HFF-Myc (cell line): ENCODE measurements at regions not wholly inside any gene's neighbourhood (a gene's known extent, or its start where the extent isn't known, plus 50 kb on each side); places are given as distances from the start of the nearest gene placed in this dataset.

Source experiments
- DNase-seq: peaks from one replicate; pipeline ENCODE4 v3.0.0-alpha.2; 2011; ENCODE audit warnings: low read depth; ENCODE audit errors: extremely low read depth
- H3K4me3 ChIP-seq: replicated peaks from 2 replicates; pipeline ENCODE4 v1.5.1; 2011; ENCODE audit warnings: low read depth, mild to moderate bottlenecking, control low read depth, low read length
- CTCF ChIP-seq: IDR thresholded peaks from 2 replicates; pipeline ENCODE4 v1.5.1; 2012; ENCODE audit warnings: mild to moderate bottlenecking, low read depth, low read length, control low read depth; ENCODE audit errors: missing control alignments

- no peak overlapping the region for H3K4me3 ChIP-seq
- no peak for TF ChIP-seq CTCF
- DNase-seq: no peak
Measured at GRCh38 chr7:27315066-27315465, 72.5 kb downstream of the EVX1 start.

GRCh38 chr7:27316311-27316710 is 73.7 kb downstream of the EVX1 start:
- no peak for DNase-seq
- no peak overlapping the region for H3K4me3 ChIP-seq
- no peak for TF ChIP-seq CTCF

GRCh38 chr7:27324246-27324645 is 81.6 kb downstream of the EVX1 start:
- no peak for TF ChIP-seq CTCF
- H3K4me3 ChIP-seq: no peak overlapping the region
- DNase-seq: no peak

GRCh38 chr7:27329909-27330308 is 87.3 kb downstream of the EVX1 start:
- DNase-seq: no peak

GRCh38 chr7:27339478-27339877 is 96.9 kb downstream of the EVX1 start:
- no peak for DNase-seq
- H3K4me3 ChIP-seq: no peak overlapping the region
- no peak for TF ChIP-seq CTCF

More at GRCh38 chr7:27329909-27330308, 87.3 kb downstream of the EVX1 start:
- TF ChIP-seq CTCF: peak; percentile 6
- H3K4me3 ChIP-seq: no peak overlapping the region

- DNase-seq: no peak
- no peak for TF ChIP-seq CTCF
- H3K4me3 ChIP-seq: no peak overlapping the region
Measured at GRCh38 chr7:27344471-27344870, 101.9 kb downstream of the EVX1 start.

- H3K4me3 ChIP-seq: no peak overlapping the region
- no peak for TF ChIP-seq CTCF
- no peak for DNase-seq
Measured at GRCh38 chr7:27345164-27345887, 102.7 kb downstream of the EVX1 start.
